ES-I3 (cell line): ENCODE measurements at regions not wholly inside any gene's neighbourhood (a gene's known extent, or its start where the extent isn't known, plus 50 kb on each side); places are given as distances from the start of the nearest gene placed in this dataset.

Source experiments
- H3K36me3 ChIP-seq: 2 replicates; pipeline ENCODE4 v1.6.1; 2013; ENCODE audit warnings: mild to moderate bottlenecking, low read length, control low read depth, moderate library complexity; ENCODE audit not compliant: insufficient read depth
- H3K4me1 ChIP-seq: 2 replicates; pipeline ENCODE4 v1.6.1; 2013; ENCODE audit warnings: mild to moderate bottlenecking, control low read depth, low read length; ENCODE audit not compliant: insufficient read depth
- H3K9ac ChIP-seq: 2 replicates; pipeline ENCODE4 v1.6.1; 2013; ENCODE audit warnings: low read depth, mild to moderate bottlenecking, low read length, moderate library complexity
- H3K9me3 ChIP-seq: 2 replicates; pipeline ENCODE4 v1.6.1; 2013; ENCODE audit warnings: mild to moderate bottlenecking, low read length, moderate library complexity; ENCODE audit not compliant: control insufficient read depth, insufficient read depth

- Histone ChIP-seq H3K9me3 (no peaks in the 10 kb centered on the region), H3K36me3 (no peaks in the 10 kb centered on the region), H3K4me1 (no peaks in the 10 kb centered on the region), H3K9ac (no peak overlapping the region)
Observed at GRCh38 chr2:192469612-192470011, 274.9 kb upstream of the TMEFF2 start.

GRCh38 chr2:192467953-192468660 is 273.4 kb upstream of the TMEFF2 start:
- Histone ChIP-seq H3K36me3 (no peaks in the 10 kb centered on the region), H3K4me1 (no peaks in the 10 kb centered on the region), H3K9ac (no peak overlapping the region), H3K9me3 (no peaks in the 10 kb centered on the region)

GRCh38 chr2:192465141-192465540 is 270.4 kb upstream of the TMEFF2 start:
- no peaks in the 10 kb centered on the region for H3K4me1 ChIP-seq
- no peaks in the 10 kb centered on the region for H3K9me3 ChIP-seq
- H3K36me3 ChIP-seq, result no peaks in the 10 kb centered on the region
- no peak overlapping the region for H3K9ac ChIP-seq

GRCh38 chr2:192459422-192459821 is 264.7 kb upstream of the TMEFF2 start:
- no peaks in the 10 kb centered on the region for H3K36me3 ChIP-seq
- H3K9ac ChIP-seq, result no peak overlapping the region
- no peaks in the 10 kb centered on the region for H3K9me3 ChIP-seq
- no peaks in the 10 kb centered on the region for H3K4me1 ChIP-seq

- Histone ChIP-seq H3K9ac (no peak overlapping the region), H3K36me3 (no peaks in the 10 kb centered on the region), H3K4me1 (no peaks in the 10 kb centered on the region), H3K9me3 (no peaks in the 10 kb centered on the region)
Observed at GRCh38 chr2:192448881-192449280, 254.1 kb upstream of the TMEFF2 start.

GRCh38 chr2:192444286-192444838 is 249.6 kb upstream of the TMEFF2 start:
- no peaks in the 10 kb centered on the region for H3K4me1 ChIP-seq

GRCh38 chr2:192443831-192444230 is 249.1 kb upstream of the TMEFF2 start:
- no peaks in the 10 kb centered on the region for H3K9me3 ChIP-seq
- no peak overlapping the region for H3K9ac ChIP-seq
- H3K4me1 ChIP-seq, result no peaks in the 10 kb centered on the region
- H3K36me3 ChIP-seq, result no peaks in the 10 kb centered on the region

More at GRCh38 chr2:192444286-192444838, 249.6 kb upstream of the TMEFF2 start:
- no peak overlapping the region for H3K9ac ChIP-seq
- no peaks in the 10 kb centered on the region for H3K36me3 ChIP-seq
- no peaks in the 10 kb centered on the region for H3K9me3 ChIP-seq

- no peaks in the 10 kb centered on the region for H3K4me1 ChIP-seq
- H3K36me3 ChIP-seq, result no peaks in the 10 kb centered on the region
- H3K9ac ChIP-seq, result no peak overlapping the region
- no peaks in the 10 kb centered on the region for H3K9me3 ChIP-seq
Observed at GRCh38 chr2:192438239-192438638, 243.5 kb upstream of the TMEFF2 start.

GRCh38 chr2:192437653-192438052 is 242.9 kb upstream of the TMEFF2 start:
- Histone ChIP-seq H3K9me3 (no peaks in the 10 kb centered on the region), H3K9ac (no peak overlapping the region), H3K36me3 (no peaks in the 10 kb centered on the region), H3K4me1 (no peaks in the 10 kb centered on the region)

GRCh38 chr2:192424243-192424642 is 229.5 kb upstream of the TMEFF2 start:
- Histone ChIP-seq H3K9me3 (no peaks in the 10 kb centered on the region), H3K36me3 (no peaks in the 10 kb centered on the region), H3K9ac (no peak overlapping the region), H3K4me1 (no peaks in the 10 kb centered on the region)

GRCh38 chr2:192419786-192420185 is 225.1 kb upstream of the TMEFF2 start:
- Histone ChIP-seq H3K9ac (no peak overlapping the region), H3K9me3 (0 out of 2 replicates have a peak, but pooled peaks cover 2% of the 10 kb centered on the region), H3K4me1 (no peaks in the 10 kb centered on the region), H3K36me3 (no peaks in the 10 kb centered on the region)

GRCh38 chr2:192416060-192416459 is 221.3 kb upstream of the TMEFF2 start:
- Histone ChIP-seq H3K4me1 (no peaks in the 10 kb centered on the region), H3K9me3 (peaks cover 2% of the 10 kb centered on the region; the same call in 1 of the 2 replicates), H3K9ac (no peak overlapping the region), H3K36me3 (no peaks in the 10 kb centered on the region)

- Histone ChIP-seq H3K9me3 (peaks cover 2% of the 10 kb centered on the region; the same call in 1 of the 2 replicates), H3K36me3 (no peaks in the 10 kb centered on the region), H3K9ac (no peak overlapping the region), H3K4me1 (no peaks in the 10 kb centered on the region)
Observed at GRCh38 chr2:192414794-192415193, 220.1 kb upstream of the TMEFF2 start.

GRCh38 chr2:192413812-192414681 is 219.3 kb upstream of the TMEFF2 start:
- Histone ChIP-seq H3K4me1 (no peaks in the 10 kb centered on the region), H3K36me3 (no peaks in the 10 kb centered on the region), H3K9ac (no peak overlapping the region), H3K9me3 (peaks cover 2% of the 10 kb centered on the region; the same call in 1 of the 2 replicates)
